Neural crest cell (in vitro differentiated cells): ENCODE measurements at regions not wholly inside any gene's neighbourhood (a gene's known extent, or its start where the extent isn't known, plus 50 kb on each side); places are given as distances from the start of the nearest gene placed in this dataset.

Source experiments
- DNase-seq: peaks from one replicate; pipeline ENCODE4 v3.0.0; 2021; ENCODE audit warnings: low read depth, mixed read lengths, low spot score
- H3K27ac Mint-ChIP-seq: one replicate; pipeline ENCODE4 v1.8.0; 2021; ENCODE audit warnings: mild to moderate bottlenecking, mixed read lengths; ENCODE audit not compliant: unreplicated experiment
- H3K27me3 Mint-ChIP-seq: 2 replicates; pipeline ENCODE4 v1.8.0; 2021; ENCODE audit warnings: low read depth, mild to moderate bottlenecking, mixed read lengths
- H3K36me3 Mint-ChIP-seq: 2 replicates; pipeline ENCODE4 v1.8.0; 2021; ENCODE audit warnings: low read depth, mild to moderate bottlenecking, mixed read lengths
- H3K4me1 Mint-ChIP-seq: 2 replicates; pipeline ENCODE4 v1.8.0; 2021; ENCODE audit warnings: mixed read lengths
- H3K4me3 Mint-ChIP-seq: one replicate; pipeline ENCODE4 v1.8.0; 2021; ENCODE audit warnings: mild to moderate bottlenecking, mixed read lengths
- H3K9me3 Mint-ChIP-seq: 2 replicates; pipeline ENCODE4 v1.8.0; 2021; ENCODE audit warnings: mixed read lengths
- CTCF ChIP-seq: fragments of 200-600 bp; sonication (generic); conservative IDR thresholded peaks from 2 replicates; pipeline ENCODE4 v1.5.0; 2021; ENCODE audit warnings: antibody characterized with exemption, mild to moderate bottlenecking

DNA sequence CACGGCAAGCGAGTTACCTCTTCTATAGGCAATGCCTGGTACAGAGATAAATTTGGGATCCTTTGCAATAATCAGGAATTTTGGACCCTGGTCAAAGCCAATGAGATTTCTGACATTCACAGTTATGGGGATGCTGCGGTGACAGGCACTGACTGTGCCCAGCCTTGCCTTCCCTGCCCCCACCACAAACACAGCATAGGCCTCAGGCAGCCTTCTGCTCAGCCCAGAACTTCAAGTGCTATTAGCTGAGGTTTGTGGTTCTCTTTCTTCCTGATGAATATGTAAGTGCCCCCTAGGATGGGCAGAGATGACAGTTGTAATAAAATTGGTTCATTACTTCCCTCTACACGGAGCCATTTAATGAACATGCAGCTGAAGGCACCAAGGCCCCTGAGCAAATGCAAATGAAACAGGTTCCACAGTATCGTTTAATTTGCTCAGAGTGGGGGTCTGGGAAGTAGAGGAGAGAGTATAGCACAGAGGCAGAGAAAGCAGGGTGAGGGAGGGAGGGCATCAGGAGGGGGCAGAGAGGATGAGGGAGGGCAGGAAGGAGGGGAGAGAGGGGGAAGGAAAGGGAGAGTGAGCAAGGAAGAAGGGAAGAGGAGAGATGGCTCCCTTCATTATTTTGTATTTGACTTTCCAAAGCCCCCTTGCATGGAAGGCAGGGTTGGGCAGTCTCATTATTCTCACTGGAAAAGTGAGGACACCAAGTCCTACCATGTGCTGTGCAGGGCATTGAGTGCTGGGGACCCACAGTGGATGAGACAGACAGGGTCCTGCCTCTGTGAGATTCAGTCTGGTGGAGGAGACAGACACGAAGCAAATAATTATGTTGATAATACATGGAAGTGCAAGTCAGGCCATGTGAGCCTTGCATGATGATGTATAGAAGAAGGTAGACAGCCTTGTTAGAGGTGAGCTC, 513.0 kb downstream of the PTPRU start:
- Mint-ChIP-seq H3K27ac (no peak overlapping the region), H3K36me3 (no peaks in the 10 kb centered on the region), H3K4me1 (no peaks in the 10 kb centered on the region), H3K4me3 (no peak overlapping the region), H3K9me3 (no peaks in the 10 kb centered on the region), H3K27me3 (peaks cover 28% of the 10 kb centered on the region)
- TF ChIP-seq CTCF, result no peak
- no peak for DNase-seq

GRCh38 chr1:29747196-29747595, 510.9 kb downstream of the PTPRU start:
- H3K36me3 Mint-ChIP-seq, result no peaks in the 10 kb centered on the region
- H3K9me3 Mint-ChIP-seq, result no peaks in the 10 kb centered on the region
- no peak for TF ChIP-seq CTCF
- H3K27me3 Mint-ChIP-seq, result peaks cover 28% of the 10 kb centered on the region
- no peak overlapping the region for H3K27ac Mint-ChIP-seq
- no peaks in the 10 kb centered on the region for H3K4me1 Mint-ChIP-seq
- H3K4me3 Mint-ChIP-seq, result no peak overlapping the region
- DNase-seq, result no peak

DNA sequence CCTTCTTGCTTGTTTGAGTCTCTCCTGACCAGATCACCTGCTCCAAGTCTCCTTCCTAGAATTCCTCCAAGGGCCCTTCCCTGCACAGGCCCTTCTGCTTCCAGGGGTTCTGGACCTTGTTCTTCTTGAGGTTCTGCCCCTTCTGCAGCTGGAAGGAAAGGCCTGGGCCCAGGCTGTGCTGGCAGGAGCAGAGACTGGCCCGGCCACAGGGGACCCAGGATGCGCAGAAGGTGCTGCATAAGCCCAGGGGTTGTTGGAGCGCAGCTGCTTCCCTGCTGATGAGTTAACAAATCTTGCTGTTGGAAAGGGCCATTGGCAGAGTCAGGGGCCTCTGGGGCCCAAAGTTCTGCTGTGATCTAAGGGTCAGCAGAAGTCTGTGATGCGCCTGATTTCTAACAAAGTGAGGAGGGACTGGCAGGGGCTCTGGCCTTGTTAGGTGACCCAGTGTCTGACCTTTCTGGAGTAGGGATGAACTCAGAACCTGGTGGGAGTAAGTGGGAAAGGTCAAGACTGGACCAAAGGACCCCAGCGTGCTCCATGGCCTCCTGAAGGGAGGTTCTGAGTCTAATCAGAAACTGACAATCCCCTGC, 509.8 kb downstream of the PTPRU start:
- Mint-ChIP-seq H3K4me3 (no peak overlapping the region), H3K9me3 (no peaks in the 10 kb centered on the region), H3K36me3 (no peaks in the 10 kb centered on the region), H3K27ac (no peak overlapping the region), H3K27me3 (peaks cover 31% of the 10 kb centered on the region), H3K4me1 (no peaks in the 10 kb centered on the region)
- TF ChIP-seq CTCF, result no peak
- DNase-seq, result no peak

GRCh38 chr1:29744684-29745490, 508.6 kb downstream of the PTPRU start:
- H3K9me3 Mint-ChIP-seq, result no peaks in the 10 kb centered on the region
- DNase-seq, result no peak
- H3K27ac Mint-ChIP-seq, result no peak overlapping the region
- no peak for TF ChIP-seq CTCF
- no peak overlapping the region for H3K4me3 Mint-ChIP-seq
- peaks cover 35% of the 10 kb centered on the region for H3K27me3 Mint-ChIP-seq
- no peaks in the 10 kb centered on the region for H3K36me3 Mint-ChIP-seq
- H3K4me1 Mint-ChIP-seq, result no peaks in the 10 kb centered on the region

GRCh38 chr1:29743931-29744330, 507.6 kb downstream of the PTPRU start:
- H3K27me3 Mint-ChIP-seq, result peaks cover 41% of the 10 kb centered on the region
- no peak overlapping the region for H3K27ac Mint-ChIP-seq
- no peak for DNase-seq
- H3K4me3 Mint-ChIP-seq, result no peak overlapping the region
- no peak for TF ChIP-seq CTCF
- H3K36me3 Mint-ChIP-seq, result no peaks in the 10 kb centered on the region
- no peaks in the 10 kb centered on the region for H3K4me1 Mint-ChIP-seq
- no peaks in the 10 kb centered on the region for H3K9me3 Mint-ChIP-seq
